OCI-LY1 (cell line): ENCODE measurements at regions not wholly inside any gene's neighbourhood (a gene's known extent, or its start where the extent isn't known, plus 50 kb on each side); places are given as distances from the start of the nearest gene placed in this dataset.

ENCODE experiments used
- CTCF ChIP-seq: fragments of 200-600 bp; sonication (generic), shearing (Covaris generic); IDR thresholded peaks from 2 replicates; pipeline ENCODE4 v1.5.1; 2017; ENCODE audit warnings: mild to moderate bottlenecking, antibody characterized with exemption, low read length, moderate library complexity, mixed read lengths
- EZH2 ChIP-seq: fragments of 200-600 bp; sonication (generic), shearing (Covaris generic); IDR thresholded peaks from 2 replicates; pipeline ENCODE4 v1.8.0; 2017; ENCODE audit warnings: borderline replicate concordance, mixed run types, mild to moderate bottlenecking, antibody characterized with exemption, low read length, moderate library complexity, mixed read lengths

DNA sequence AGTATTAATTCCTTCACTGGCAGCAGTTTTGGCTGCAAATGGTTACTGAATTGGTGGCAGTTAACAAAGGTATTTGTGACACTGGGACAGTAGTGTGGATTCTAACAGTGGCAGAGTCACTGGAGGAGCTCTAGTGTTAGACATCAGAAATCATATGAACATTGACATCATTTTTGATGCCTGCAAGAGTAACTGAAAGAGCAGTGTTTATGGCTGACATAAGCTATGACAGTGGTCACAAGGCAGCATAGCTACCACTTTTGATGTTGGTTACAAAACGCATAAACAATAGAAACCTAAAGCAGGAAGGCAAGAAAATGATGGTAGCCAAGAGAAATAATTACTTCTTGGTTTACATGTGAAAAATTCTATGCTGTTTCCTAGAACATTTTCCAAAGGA lies 326.7 kb upstream of the MAN1A1 start:
- TF ChIP-seq EZH2: no peak
- TF ChIP-seq CTCF: no peak
